Esophagus muscularis mucosa (tissue), 4 donors: ENCODE measurements at regions not wholly inside any gene's neighbourhood (a gene's known extent, or its start where the extent isn't known, plus 50 kb on each side); places are given as distances from the start of the nearest gene placed in this dataset.

ENCODE experiments used
- DNase-seq: peaks from one replicate; pipeline ENCODE4 v3.0.0-alpha.2; 2017; ENCODE audit errors: extremely low spot score
- H3K27ac ChIP-seq, 4 donors: fragments of 200-600 bp; sonication (generic); replicated peaks in 1 of 4; 1 replicate in 3 of 4; 2 replicates in 1 of 4; pipeline ENCODE4 v1.5.1; 2016 to 2019; ENCODE audit warnings: mild to moderate bottlenecking in 1 of 4
- H3K27me3 ChIP-seq, 4 donors: fragments of 200-600 bp; sonication (generic); one replicate each; pipeline versions ENCODE4 v1.5.1 to v1.6.0; 2016 to 2019
- H3K36me3 ChIP-seq, 4 donors: fragments of 200-600 bp; sonication (generic); one replicate each; pipeline ENCODE4 v1.5.1; 2016 to 2019
- H3K4me1 ChIP-seq, 4 donors: fragments of 200-600 bp; sonication (generic); one replicate each; pipeline ENCODE4 v1.5.1; 2016 to 2019
- H3K4me3 ChIP-seq, 4 donors: fragments of 200-600 bp; sonication (generic); 1 replicate in 2 of 4; 2 replicates in 2 of 4; pipeline ENCODE4 v1.5.1; 2016 to 2019; ENCODE audit warnings: mild to moderate bottlenecking in 4 of 4, moderate library complexity in 1 of 4
- H3K9me3 ChIP-seq, 4 donors: fragments of 200-600 bp; sonication (generic); 1 replicate in 3 of 4; 2 replicates in 1 of 4; pipeline ENCODE4 v1.5.1; 2016 to 2019
- CTCF ChIP-seq, 3 experiments: fragments of 200-600 bp in 2 of 3; fragments of 450-650 bp in 1 of 3; sonication (generic) in 2 of 3; IDR thresholded peaks; one replicate each; pipeline ENCODE4 v1.5.1; 2017 to 2019; ENCODE audit warnings: antibody characterized with exemption in 3 of 3, mild to moderate bottlenecking in 2 of 3, moderate library complexity in 1 of 3
- EP300 ChIP-seq: sonication (generic); formaldehyde crosslinking; IDR thresholded peaks from one replicate; pipeline ENCODE4 v1.6.1; 2017; ENCODE audit warnings: antibody characterized with exemption
- POLR2A ChIP-seq: fragments of 450-650 bp; IDR thresholded peaks from one replicate; pipeline ENCODE4 v1.6.1; 2017; ENCODE audit warnings: antibody characterized with exemption, moderate library complexity, mild to moderate bottlenecking, low read depth
- POLR2AphosphoS5 ChIP-seq, 2 donors: sonication (generic); formaldehyde crosslinking; IDR thresholded peaks; one replicate each; pipeline ENCODE4 v1.6.1; 2017; ENCODE audit warnings: antibody characterized with exemption in 2 of 2
- WGBS: methylation state at CpG from one replicate; pipeline ENCODE4 v1.1.5; 2018; 5-methylcytosine and 5-hydroxymethylcytosine counted together
- intact Hi-C: fragments of 100-400 bp; cut with DNase I; formaldehyde crosslinking; loops from one replicate; pipeline ENCODE4 v1.15.1; 2023

- H3K27ac ChIP-seq: no peak overlapping the region
- H3K36me3 ChIP-seq: no peaks in the 10 kb centered on the region
- H3K4me3 ChIP-seq: no peak overlapping the region
- no peak for DNase-seq
- no peaks in the 10 kb centered on the region for H3K4me1 ChIP-seq
- H3K9me3 ChIP-seq: peaks cover 0 to 17% (median 9%) of the 10 kb centered on the region in 4 donors
- 73% methylated on average over 4 of the region's 4 CpGs for WGBS
- no peaks in the 10 kb centered on the region for H3K27me3 ChIP-seq
- TF ChIP-seq CTCF (IDR thresholded peaks at IDR 0.05) (no peak), EP300 (no peak), POLR2AphosphoS5 (IDR thresholded peaks at IDR 0.05) (no peak), POLR2A (no peak)
- intact Hi-C loops: no loop called here
Measured at GRCh38 chr20:4504814-4505213, 181.4 kb upstream of the PRNP start.

- TF ChIP-seq POLR2A: no peak
- no peak for TF ChIP-seq POLR2AphosphoS5 (IDR thresholded peaks at IDR 0.05)
- no peak for TF ChIP-seq CTCF (IDR thresholded peaks at IDR 0.05)
- no peak for TF ChIP-seq EP300
- Histone ChIP-seq H3K4me3 (no peak overlapping the region), H3K27ac (no peak overlapping the region), H3K27me3 (no peaks in the 10 kb centered on the region), H3K36me3 (no peaks in the 10 kb centered on the region), H3K9me3 (peaks cover 0 to 17% (median 9%) of the 10 kb centered on the region in 4 donors), H3K4me1 (no peaks in the 10 kb centered on the region)
- 63% methylated on average over 4 of the region's 4 CpGs for WGBS
- no peak for DNase-seq
- intact Hi-C loops: no loop called here
Measured at GRCh38 chr20:4502756-4503155, 183.5 kb upstream of the PRNP start.

- Histone ChIP-seq H3K27ac (no peak overlapping the region), H3K4me1 (no peaks in the 10 kb centered on the region), H3K27me3 (no peaks in the 10 kb centered on the region), H3K9me3 (no peaks in the 10 kb centered on the region), H3K4me3 (no peak overlapping the region), H3K36me3 (no peaks in the 10 kb centered on the region)
- 73% methylated on average over 2 of the region's 2 CpGs for WGBS
- intact Hi-C loops: no loop called here
- TF ChIP-seq CTCF (IDR thresholded peaks at IDR 0.05) (no peak), POLR2A (no peak), EP300 (no peak), POLR2AphosphoS5 (IDR thresholded peaks at IDR 0.05) (no peak)
- no peak for DNase-seq
Measured at GRCh38 chr20:4493386-4493785, 192.9 kb upstream of the PRNP start.

GRCh38 chr20:4491643-4492042 is 194.6 kb upstream of the PRNP start:
- H3K4me1 ChIP-seq: no peaks in the 10 kb centered on the region
- no peak for DNase-seq
- no peaks in the 10 kb centered on the region for H3K27me3 ChIP-seq
- no peak overlapping the region for H3K4me3 ChIP-seq
- H3K36me3 ChIP-seq: no peaks in the 10 kb centered on the region
- WGBS: 92% methylated on average over 2 of the region's 2 CpGs
- H3K27ac ChIP-seq: no peak overlapping the region
- TF ChIP-seq EP300 (no peak), POLR2A (no peak), POLR2AphosphoS5 (IDR thresholded peaks at IDR 0.05) (no peak), CTCF (IDR thresholded peaks at IDR 0.05) (no peak)
- no peaks in the 10 kb centered on the region for H3K9me3 ChIP-seq
- intact Hi-C loops: no loop called here

GRCh38 chr20:4490606-4491280 is 195.5 kb upstream of the PRNP start:
- WGBS: 52% methylated on average over 6 of the region's 6 CpGs
- Histone ChIP-seq H3K4me3 (no peak overlapping the region), H3K36me3 (no peaks in the 10 kb centered on the region), H3K9me3 (no peaks in the 10 kb centered on the region), H3K4me1 (no peaks in the 10 kb centered on the region), H3K27me3 (no peaks in the 10 kb centered on the region), H3K27ac (no peak overlapping the region)
- DNase-seq: no peak
- TF ChIP-seq EP300 (no peak), POLR2AphosphoS5 (IDR thresholded peaks at IDR 0.05) (no peak), CTCF (IDR thresholded peaks at IDR 0.05) (no peak), POLR2A (no peak)
- intact Hi-C loops: no loop called here
